CD4-positive, alpha-beta T cell treated with Interleukin-10 for 1 hour (primary cell): ENCODE measurements at regions not wholly inside any gene's neighbourhood (a gene's known extent, or its start where the extent isn't known, plus 50 kb on each side); places are given as distances from the start of the nearest gene placed in this dataset.
"Not testable (repeated sequence)": the region's sequence is repeated elsewhere in the genome, so short reads cannot be mapped to it uniquely, and the experiment has no call there.

Experiments used
- DNase-seq: peaks from one replicate; pipeline ENCODE4 v3.0.0-alpha.2; 2020

DNA sequence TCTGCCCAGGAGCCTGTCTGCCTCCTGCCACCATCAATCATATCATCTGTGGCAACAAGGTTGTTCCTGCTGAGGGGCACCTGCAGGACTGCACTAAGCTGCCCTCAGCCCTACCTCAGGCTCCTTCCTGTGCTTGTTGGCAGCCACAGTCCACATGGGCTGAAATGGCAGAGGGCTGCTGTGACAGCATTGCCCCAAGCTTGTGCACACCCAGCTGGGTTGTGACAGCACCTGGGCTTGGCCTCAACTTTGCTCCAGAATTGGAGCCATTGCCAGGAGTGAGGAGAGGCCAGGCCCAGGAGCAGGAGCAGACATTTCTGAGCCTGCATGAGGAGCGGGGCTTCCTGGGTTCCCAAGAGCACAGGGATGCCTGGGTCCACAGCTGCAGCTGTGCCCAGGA, 340.9 kb upstream of the CHRM2 start:
- DNase-seq: no peak

DNA sequence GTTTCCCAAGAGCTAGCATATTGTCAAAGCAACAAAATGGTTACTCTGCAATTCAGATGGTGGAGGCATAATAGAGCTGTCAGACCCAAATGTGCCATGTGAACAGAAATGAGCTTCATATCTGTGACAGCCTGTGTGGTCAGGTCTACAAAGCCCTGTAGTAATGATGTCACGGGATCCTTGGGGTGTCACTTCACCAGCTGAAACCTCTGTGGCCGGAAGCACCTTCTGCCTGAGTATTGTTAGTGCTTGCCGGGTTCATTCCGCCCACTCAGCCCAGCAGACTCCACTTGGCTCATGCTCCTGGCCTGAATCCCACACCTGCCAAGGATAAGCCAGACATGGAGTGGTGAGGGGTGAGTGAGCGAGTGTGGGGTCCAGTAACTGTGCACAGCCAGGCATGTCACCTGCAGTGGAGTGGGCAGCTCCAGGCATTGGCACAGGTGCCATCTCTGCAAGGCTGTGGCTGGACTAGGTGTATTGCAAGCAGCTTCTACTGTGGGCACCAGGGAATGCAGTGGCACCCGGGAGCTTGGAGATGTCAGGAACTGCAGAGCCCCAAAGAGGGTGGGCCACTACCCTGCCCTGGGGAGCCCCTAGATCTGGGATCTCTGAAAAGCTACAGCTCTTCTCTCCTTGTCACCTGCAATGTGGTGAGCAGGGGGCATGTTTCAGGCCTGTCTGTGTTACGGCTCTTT, 341.9 kb upstream of the CHRM2 start:
- no peak for DNase-seq

- DNase-seq: no peak
Observed at GRCh38 chr7:136523571-136523970, 344.9 kb upstream of the CHRM2 start.

- no peak for DNase-seq
Observed at GRCh38 chr7:136517971-136518370, 350.5 kb upstream of the CHRM2 start.

- DNase-seq: no peak
Observed at GRCh38 chr7:136514776-136515175, 353.7 kb upstream of the CHRM2 start.

- no peak for DNase-seq
Observed at GRCh38 chr7:136513744-136514143, 354.7 kb upstream of the CHRM2 start.

DNA sequence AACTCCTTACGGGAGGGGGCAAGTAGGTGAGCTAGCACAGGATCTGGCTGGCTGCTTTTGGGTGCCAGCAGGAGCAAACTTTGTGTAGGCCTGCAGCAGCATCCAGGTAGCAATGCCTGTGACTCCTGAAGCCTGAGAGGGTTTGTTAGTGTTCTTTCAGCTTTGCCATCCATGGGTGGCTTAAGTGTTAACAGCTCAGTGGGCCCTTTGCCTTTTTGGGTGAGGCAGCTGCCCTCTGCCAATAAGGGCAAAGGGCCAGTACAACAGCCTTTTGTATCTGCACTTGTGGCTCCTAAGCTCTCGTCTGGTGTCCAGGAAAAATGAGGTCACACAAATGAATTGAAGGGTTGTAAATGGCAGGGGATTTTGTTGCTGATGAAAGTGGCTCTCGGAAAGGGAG, 359.0 kb upstream of the CHRM2 start:
- DNase-seq: no peak

- DNase-seq: no peak
Observed at GRCh38 chr7:136502162-136502561, 366.3 kb upstream of the CHRM2 start.

DNA sequence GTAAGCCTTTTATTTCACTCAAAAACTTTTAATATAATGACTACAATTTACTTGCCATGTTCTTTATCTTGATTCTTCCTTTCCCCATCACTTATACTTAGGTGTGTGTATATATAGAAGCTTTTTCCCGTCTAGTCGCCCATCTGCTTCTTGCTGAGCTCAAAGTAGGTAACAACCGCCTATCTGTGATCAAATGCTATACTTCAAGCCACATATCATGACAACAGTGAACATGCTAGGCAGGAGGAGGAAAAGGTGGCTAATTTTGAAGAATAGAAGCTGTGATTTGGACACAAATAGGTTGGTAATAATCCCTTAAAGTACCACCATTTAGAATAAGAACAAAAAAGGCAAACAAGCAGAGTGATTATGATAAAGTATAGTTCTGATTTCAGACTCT, 367.3 kb upstream of the CHRM2 start:
- no peak for DNase-seq

DNA sequence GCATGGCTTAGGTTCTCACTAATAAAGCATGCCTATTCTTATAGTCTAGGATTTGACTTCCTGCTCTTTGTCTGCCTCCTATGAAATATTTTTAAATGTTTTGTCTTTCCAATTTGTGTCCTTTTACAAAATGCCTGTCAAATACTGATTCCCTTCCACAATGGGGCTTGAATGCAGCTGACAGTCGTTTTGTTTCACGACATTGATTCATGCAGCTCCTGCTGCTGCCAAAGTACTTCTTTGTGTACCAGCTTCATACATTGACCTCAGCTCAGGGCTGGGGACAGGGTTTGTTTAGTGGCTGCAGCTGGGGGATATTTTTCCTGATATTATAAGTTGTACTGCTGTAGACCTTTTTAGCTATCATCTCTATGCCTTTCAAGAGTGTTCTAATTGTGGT, 371.9 kb upstream of the CHRM2 start:
- no peak for DNase-seq

- no peak for DNase-seq
Observed at GRCh38 chr7:136495081-136495480, 373.4 kb upstream of the CHRM2 start.

GRCh38 chr7:136492366-136492765, 376.1 kb upstream of the CHRM2 start:
- no peak for DNase-seq

GRCh38 chr7:136489808-136490207, 378.6 kb upstream of the CHRM2 start:
- no peak for DNase-seq

DNA sequence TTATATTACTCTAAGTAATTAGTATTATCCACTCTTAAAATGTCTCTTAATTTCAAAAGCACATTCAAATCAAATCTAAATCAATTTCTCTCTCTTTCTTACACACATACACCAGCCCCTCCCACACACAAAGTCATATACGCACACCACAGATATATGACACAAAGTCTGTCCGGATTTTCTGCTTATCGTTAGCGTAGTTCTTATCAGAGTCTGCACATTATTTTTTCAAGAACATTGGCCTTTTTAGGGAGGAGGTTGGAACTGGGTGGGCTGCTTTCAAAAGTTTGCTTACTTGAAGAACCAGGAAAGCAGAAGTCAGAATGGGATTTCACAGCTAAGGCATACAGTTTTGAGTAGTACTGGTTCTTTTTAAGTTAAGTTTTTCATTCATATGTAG, 387.6 kb upstream of the CHRM2 start:
- DNase-seq: no peak

- no peak for DNase-seq
Observed at GRCh38 chr7:136479922-136480321, 388.5 kb upstream of the CHRM2 start.

DNA sequence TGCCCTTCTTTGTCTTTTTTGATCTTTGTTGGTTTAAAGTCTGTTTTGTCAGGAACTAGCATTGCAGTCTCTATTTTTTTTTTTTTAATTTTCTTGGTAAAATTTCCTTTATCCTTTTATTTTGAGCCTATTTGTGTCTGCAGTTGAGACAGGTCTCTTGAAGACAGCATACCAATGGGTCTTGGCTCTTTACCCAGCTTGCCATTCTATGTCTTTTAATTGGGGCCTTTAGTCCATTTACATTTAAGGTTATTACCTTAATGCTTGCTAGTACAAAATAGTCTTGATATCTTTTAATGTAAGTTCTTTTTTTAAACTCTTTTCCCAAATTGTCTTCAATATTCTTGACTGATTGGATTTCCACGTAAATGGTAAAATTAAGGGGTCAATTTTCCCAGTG, 398.3 kb upstream of the CHRM2 start:
- DNase-seq: no peak

DNA sequence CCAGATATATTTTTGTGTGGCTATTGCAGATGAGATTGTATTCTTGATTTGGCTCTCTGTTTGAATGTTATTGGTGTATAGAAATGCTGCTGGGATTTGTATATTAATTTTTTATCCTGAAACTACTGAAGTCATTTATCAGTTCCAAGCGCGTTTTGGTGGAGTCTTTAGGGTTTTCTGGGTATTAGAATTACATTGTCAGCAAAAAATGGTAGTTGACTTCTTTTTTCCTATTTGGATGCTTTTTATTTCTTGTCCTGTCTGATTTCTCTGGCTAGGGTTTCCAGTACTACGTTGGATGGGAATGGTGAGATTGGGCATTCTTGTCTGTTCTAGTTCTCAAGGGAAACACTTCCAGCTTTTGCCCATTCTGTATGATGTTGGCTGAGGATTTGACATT, 415.5 kb upstream of the CHRM2 start:
- no peak for DNase-seq

GRCh38 chr7:136446751-136447150, 421.7 kb upstream of the CHRM2 start:
- no peak for DNase-seq

DNA sequence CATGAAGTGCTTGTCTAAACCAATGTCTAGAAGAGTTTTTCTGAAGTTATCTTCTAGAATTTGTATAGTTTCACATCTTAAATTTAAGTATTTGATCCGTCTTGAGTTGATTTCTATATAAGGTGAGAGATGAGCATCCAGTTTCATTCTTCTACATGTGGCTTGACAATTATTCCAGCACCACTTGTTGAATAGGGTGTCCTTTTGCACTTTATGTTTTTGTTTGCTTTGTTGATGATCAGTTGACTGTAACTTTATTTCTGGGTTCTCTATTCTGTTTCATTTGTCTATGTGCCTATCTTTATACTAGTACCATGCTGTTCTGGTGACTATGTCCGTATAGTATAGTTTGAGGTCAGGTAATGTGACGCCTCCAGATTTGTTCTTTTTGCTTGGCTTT, 426.6 kb upstream of the CHRM2 start:
- DNase-seq: no peak

DNA sequence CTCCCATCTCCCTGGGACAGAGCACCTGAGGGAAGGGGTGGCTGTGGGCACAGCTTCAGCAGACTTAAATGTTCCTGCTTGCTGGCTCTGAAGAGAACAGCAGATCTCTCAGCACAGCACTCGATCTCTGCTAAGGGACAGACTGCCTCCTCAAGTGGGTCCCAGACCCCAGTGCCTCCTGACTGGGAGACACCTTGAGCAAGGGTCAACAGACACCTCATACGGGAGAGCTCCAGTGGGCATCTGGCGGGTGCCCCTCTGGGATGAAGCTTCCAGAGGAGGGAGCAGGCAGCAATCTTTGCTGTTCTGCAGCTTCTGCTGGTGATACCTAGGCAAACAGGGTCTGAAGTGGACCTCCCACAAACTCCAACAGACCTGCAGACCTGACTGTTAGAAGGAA, 436.7 kb upstream of the CHRM2 start:
- DNase-seq: not testable (repeated sequence)

GRCh38 chr7:136424058-136424457, 444.4 kb upstream of the CHRM2 start:
- DNase-seq: no peak

DNA sequence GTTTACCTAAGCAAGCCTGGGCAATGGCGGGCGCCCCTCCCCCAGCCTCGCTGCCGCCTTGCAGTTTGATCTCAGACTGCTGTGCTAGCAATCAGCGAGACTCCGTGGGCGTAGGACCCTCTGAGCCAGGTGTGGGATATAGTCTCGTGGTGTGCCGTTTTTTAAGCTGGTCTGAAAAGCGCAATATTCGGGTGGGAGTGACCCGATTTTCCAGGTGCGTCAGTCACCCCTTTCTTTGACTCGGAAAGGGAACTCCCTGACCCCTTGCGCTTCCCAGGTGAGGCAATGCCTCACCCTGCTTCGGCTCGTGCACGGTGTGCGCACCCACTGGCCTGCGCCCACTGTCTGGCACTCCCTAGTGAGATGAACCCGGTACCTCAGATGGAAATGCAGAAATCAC, 442.6 kb upstream of the MTPN start:
- DNase-seq: not testable (repeated sequence)

GRCh38 chr7:136412952-136413351, 435.8 kb upstream of the MTPN start:
- no peak for DNase-seq

GRCh38 chr7:136405931-136406777, 429.0 kb upstream of the MTPN start:
- peak; percentile 32 for DNase-seq

- DNase-seq: no peak
Observed at GRCh38 chr7:136403591-136403990, 426.4 kb upstream of the MTPN start.
